UCSD-AML1 (cell line): ENCODE measurements at regions not wholly inside any gene's neighbourhood (a gene's known extent, or its start where the extent isn't known, plus 50 kb on each side); places are given as distances from the start of the nearest gene placed in this dataset.

ENCODE experiments used
- DNase-seq: peaks from one replicate; lab custom pipeline; 2025; ENCODE audit not compliant: unreplicated experiment; lab: John Stamatoyannopoulos, UW

- no peak for DNase-seq
Observed at GRCh38 chr16:64470916-64471315, 650.9 kb downstream of the CDH11 start.

- DNase-seq, result no peak
Observed at GRCh38 chr16:64469906-64470702, 651.8 kb downstream of the CDH11 start.

- DNase-seq, result no peak
Observed at GRCh38 chr16:64469351-64469750, 652.5 kb downstream of the CDH11 start.

GRCh38 chr16:64468515-64469090 lies 653.3 kb downstream of the CDH11 start:
- DNase-seq, result no peak

GRCh38 chr16:64459821-64460220 lies 662.0 kb downstream of the CDH11 start:
- DNase-seq, result no peak

- DNase-seq, result no peak
Observed at GRCh38 chr16:64459402-64459801, 662.5 kb downstream of the CDH11 start.

- no peak for DNase-seq
Observed at GRCh38 chr16:64455275-64455674, 666.6 kb downstream of the CDH11 start.

GRCh38 chr16:64453646-64454045 lies 668.2 kb downstream of the CDH11 start:
- no peak for DNase-seq

- no peak for DNase-seq
Observed at GRCh38 chr16:64452446-64452845, 669.4 kb downstream of the CDH11 start.

GRCh38 chr16:64450177-64450576 lies 671.7 kb downstream of the CDH11 start:
- DNase-seq, result no peak

- no peak for DNase-seq
Observed at GRCh38 chr16:64449506-64449905, 672.4 kb downstream of the CDH11 start.

GRCh38 chr16:64445649-64446048 lies 676.2 kb downstream of the CDH11 start:
- DNase-seq, result no peak

- no peak for DNase-seq
Observed at GRCh38 chr16:64445245-64445644, 676.6 kb downstream of the CDH11 start.

GRCh38 chr16:64440421-64440831 lies 681.4 kb downstream of the CDH11 start:
- no peak for DNase-seq

GRCh38 chr16:64440005-64440404 lies 681.9 kb downstream of the CDH11 start:
- no peak for DNase-seq

- no peak for DNase-seq
Observed at GRCh38 chr16:64437706-64438324, 684.0 kb downstream of the CDH11 start.

GRCh38 chr16:64434526-64435069 lies 687.3 kb downstream of the CDH11 start:
- no peak for DNase-seq

- no peak for DNase-seq
Observed at GRCh38 chr16:64428463-64429113, 693.3 kb downstream of the CDH11 start.

- DNase-seq, result no peak
Observed at GRCh38 chr16:64426131-64426666, 695.7 kb downstream of the CDH11 start.

- no peak for DNase-seq
Observed at GRCh38 chr16:64425381-64425780, 696.5 kb downstream of the CDH11 start.

GRCh38 chr16:64422259-64422658 lies 699.6 kb downstream of the CDH11 start:
- DNase-seq, result no peak
